ENCODE measurements at regions not wholly inside any gene's neighbourhood (a gene's known extent, or its start where the extent isn't known, plus 50 kb on each side); places are given as distances from the start of the nearest gene placed in this dataset.

- TF ChIP-seq CTCF (conservative IDR thresholded peaks at IDR 0.05) (no peak), EZH2 (IDR thresholded peaks at IDR 0.05; ENCODE audit: low read depth) (no peak)
Observed at GRCh38 chr3:24944805-24945520, 450.3 kb upstream of the THRB start.

Measured in PC-9 (cell line).